Fibroblast of skin of right quadriceps (primary cell): ENCODE measurements at regions not wholly inside any gene's neighbourhood (a gene's known extent, or its start where the extent isn't known, plus 50 kb on each side); places are given as distances from the start of the nearest gene placed in this dataset.
A peak's percentile ranks its signal among the peaks of the same experiment; 100 is the strongest.
"Not testable (repeated sequence)": the region's sequence is repeated elsewhere in the genome, so short reads cannot be mapped to it uniquely, and the experiment has no call there.

Experiments used
- DNase-seq: peaks from one replicate; pipeline ENCODE4 v3.0.0-alpha.2; 2013

DNA sequence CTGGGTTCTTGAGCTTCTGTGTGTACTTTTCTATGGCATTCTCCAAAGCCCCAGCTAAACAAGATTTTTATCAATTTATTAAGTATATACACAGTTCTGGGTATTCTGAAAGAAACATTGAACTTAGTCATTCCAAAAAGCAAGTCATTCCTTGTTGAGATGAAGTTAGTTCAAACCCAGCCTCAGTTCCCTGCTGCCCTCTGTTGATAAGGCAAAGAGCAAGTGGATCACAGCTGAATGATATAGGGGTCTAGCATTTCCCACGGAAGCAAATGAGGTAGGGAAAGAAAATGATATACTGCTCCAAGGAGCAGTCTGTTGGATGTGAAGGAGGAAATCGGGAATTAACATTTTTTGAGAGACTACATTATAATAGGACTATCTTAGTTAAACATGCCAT lies 841.8 kb upstream of the TENM4 start:
- no peak for DNase-seq

DNA sequence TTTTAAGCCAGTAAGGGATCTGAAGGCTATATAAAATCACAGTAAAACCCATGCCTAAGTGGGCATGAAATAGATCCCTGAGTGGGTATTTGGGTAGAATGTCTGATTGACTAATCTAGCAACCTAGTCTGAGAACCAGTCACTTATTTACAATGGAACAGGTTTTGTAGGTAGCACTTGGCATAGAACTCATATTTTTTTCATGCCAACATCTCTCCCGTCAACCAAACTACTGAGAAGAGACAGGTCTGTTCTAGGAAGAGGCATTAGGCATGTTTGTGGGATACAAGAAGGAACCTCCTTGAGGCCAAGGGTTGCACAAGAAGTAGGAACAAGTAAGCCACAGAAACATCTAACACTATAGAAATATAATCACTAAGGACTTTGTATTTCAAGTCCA lies 840.4 kb upstream of the TENM4 start:
- no peak for DNase-seq

DNA sequence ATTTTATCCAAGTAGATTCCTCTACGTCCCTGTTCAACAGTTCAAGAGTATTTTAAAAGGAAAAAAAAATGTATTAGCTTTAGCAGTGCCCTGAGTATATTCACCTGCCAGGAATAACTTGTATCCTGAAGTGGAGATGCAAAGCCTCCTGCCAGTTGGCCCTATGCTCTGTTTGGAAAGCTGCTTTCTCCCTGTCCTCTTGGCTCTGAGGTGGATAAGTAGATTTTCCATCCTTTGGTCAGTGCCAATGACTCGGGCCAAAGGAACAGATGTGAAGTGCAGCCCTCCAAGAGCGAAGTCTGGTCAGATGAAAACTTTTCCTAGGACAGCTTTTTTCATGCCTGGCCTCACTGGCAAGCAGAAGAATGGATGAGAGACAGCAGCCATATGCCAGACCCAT lies 839.9 kb upstream of the TENM4 start:
- no peak for DNase-seq

DNA sequence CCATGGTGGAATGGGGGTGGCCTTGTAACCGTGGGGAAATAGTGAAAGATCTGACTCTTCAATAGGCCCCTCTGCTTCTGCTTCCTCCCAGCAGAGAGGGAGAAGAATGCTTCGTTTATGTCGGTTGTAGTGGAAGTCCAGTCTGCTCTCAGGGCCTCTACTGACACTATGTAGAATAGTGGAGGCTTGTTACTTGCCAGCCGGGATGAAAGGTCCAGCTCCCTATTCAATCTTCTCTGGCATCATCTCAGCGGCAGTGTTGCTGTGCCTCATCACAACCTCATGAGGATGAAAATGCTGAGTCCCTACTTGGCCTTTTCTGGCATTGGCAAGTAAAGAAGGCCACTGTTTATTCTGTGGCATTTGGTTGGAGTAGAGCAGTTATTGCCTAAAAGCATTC lies 820.9 kb upstream of the TENM4 start:
- no peak for DNase-seq

DNA sequence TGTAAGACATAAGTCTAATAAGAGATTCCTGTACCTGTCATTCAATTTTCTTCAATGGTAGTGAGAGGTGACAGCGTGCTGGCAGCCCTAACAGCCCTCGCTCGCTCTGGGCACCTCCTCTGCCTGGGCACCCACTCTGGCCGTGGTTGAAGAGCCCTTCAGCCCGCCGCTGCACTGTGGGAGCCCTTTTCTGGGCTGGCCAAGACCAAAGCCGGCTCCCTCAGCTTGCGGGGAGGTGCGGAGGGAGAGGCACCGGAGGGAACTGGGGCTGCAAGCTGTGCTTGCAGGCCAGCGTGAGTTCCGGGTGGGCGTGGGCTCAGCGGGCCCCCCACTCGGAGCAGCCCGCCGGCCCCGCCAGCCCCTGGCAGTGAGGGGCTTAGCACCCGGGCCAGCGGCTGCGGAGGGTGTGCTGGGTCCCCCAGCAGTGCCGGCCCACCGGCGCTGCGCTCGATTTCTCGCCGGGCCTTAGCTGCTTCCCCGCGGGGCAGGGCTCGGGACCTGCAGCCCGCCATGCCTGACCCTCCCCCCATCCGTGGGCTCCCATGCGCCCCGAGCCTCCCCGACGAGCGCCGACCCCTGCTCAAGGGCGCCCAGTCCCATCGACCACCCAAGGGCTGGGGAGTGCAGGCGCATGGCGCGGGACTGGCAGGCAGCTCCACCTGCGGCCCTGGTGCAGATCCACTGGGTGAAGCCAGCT lies 816.6 kb upstream of the TENM4 start:
- DNase-seq: not testable (repeated sequence)

DNA sequence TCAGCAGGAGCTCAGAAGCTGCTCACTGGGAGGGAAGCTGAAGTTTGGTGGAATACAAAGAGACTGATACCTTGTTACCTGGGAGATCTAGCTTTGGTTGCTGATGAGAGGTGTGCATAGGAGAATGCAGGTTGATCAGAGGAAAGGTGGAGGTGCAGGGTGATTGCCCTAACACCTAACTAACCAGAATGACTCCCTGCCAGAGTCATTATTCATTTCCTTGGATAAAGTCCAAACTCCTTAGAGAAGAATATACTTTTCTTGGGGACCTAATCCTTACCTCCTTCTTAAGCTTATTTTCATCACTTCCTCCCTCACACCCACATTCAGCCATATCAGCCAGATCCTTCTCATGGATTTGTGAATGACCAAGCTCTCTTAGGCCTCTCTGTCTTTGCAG lies 814.2 kb upstream of the TENM4 start:
- DNase-seq: no peak

DNA sequence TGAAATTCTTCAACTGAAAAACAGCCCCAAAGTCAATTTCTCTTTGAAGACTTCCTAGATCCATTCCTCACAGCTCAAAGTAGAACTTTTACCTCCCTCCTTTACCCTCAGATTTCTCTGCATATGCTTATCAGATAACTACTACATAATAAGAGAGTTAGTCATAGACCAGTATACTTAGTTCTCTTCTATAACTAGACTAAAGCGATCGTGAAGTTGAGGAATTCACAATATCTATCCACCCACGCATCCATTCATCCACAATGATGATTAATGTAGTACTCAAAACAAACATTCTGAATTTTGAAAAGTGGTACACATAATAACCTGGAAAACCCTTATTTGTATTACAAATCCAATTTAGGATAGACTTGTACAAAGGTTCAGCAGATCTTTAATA lies 800.9 kb upstream of the TENM4 start:
- no peak for DNase-seq

DNA sequence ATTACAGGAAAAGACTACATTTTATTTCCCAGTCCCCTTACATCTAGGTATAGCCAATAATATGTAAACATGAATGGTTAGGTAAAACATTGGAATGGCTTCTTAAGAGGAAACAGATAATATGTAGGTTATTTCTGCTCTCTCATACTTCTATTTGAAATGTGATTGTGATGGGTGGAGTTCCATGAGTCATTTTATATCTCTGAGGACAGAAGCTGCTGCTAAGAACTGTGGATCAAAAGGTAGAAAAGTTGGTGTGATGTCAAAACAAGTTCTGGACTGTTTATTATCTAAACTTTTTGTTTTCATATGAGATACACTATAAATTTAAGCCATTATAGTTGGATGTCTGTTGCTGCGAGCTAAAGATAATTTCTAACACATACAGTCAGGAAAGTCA lies 799.4 kb upstream of the TENM4 start:
- no peak for DNase-seq

DNA sequence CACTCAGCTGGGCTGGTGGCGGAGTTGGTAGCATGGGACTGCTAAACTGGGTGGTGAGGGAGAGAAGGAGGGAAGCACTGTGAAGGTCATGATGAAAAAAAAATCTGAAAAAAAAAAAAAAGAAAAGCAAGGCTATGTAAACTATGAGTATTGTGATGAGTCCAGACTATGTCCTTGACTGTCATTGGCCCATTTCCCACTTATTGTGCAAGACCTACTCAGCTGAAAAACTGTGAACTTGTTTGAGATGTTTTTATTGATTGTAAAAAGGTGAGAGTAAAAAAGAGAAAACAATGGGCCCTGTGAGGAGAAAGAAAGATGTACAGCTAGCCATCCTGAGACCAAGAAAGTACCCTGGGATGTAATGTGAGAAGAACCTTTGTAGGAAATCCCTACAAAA lies 798.4 kb upstream of the TENM4 start:
- DNase-seq: no peak

DNA sequence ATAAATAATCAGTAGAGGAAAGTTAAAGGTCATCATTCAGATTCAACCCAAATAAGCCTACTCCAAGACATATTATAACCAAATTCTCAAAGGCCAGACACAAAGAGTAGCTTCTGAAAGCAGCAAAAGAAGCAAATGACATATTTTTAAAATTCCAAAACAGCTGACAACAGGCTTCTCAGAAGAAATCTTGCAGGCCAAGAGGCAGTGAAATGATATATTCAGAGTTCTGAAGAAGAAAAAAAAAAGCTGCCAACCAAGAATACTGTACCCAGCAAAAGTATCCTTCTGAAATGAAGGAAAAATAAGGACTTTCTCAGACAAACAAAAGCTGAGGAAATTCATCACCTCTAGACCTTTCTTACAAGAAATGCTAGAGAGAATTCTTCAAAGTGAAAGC lies 787.1 kb upstream of the TENM4 start:
- DNase-seq: no peak

DNA sequence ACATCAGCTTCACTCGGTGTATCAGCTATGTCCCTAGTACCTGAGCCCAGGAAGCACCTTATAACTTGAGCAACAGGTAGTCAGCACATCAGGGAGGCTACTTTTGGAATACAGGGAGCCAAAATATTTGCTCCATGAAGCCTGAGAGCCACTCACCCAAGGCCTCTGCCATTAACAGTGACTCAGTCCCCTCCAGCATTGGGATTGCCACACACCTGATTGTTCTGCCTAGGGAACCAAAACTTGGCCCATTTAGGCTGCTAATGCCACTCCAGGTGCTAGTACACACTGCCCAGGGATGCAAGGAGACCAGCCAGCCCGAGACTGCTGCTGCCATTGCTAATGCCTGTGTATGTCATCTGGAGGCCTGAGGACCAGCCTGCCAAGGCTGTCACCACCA lies 773.6 kb upstream of the TENM4 start:
- no peak for DNase-seq

DNA sequence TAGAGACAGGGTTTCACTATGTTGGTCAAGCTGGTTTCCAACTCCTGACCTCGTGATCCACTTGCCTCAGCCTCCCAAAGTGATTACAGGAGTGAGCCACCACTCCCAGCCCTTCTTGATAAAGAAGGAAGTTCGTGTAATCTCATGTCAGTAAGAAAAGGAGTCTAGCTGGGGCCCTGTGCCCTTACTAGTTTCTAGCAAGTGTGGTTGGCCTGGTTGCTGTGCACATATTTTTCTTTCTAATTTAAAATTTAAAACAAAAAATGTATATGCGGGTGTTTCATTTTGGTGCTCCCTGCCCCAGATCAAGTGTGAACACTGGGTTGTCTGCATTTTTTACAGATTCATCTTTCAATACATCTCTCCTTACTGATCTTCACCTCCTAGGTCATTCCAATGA lies 770.8 kb upstream of the TENM4 start:
- DNase-seq: no peak

DNA sequence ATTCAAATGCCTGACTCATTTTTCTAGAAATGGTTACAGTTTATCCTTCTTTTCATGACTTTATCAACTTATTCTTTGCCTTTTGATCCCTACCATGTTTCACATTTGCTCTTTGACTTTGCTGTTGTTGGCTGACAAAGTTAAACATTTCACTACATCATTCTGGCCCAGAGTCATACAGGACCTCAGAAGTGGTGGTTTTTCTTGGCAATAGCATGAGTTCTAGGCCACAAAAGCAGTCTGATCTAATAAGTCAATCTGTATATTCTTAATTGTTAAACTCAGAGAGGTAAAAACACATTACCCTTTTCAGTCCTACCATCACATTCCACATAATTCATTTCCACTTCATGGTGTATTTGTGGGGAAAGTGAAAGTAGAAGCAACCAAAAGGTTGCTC lies 763.2 kb upstream of the TENM4 start:
- no peak for DNase-seq

DNA sequence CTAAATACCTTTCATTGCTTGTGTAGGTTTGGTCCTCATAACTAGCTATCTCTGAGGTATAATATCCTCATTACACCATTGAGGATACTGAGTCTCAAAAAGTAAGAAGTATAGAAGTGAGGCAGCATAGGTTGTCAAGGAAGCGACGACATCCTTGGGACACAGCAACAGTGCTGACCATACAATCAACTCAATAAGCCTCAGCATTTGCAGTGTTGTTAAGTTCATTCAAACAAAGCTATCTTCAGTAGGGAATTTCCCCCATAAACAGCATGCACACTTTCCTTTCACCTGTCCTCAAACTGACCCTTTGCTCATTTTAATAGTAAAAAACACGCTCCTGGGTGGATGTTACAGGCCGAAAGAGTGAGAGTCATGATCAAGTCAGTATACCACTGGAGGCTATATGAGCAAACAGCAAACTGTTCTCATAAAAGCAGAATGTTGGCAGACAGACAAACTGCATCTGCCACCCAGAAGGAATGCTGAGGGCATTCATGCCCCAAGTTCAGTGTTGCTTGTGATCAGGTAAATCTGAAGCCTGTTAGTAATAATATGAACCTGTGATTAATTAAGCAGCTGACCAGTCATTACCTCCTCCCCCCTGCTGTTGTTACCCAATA lies 756.2 kb upstream of the TENM4 start:
- no peak for DNase-seq

DNA sequence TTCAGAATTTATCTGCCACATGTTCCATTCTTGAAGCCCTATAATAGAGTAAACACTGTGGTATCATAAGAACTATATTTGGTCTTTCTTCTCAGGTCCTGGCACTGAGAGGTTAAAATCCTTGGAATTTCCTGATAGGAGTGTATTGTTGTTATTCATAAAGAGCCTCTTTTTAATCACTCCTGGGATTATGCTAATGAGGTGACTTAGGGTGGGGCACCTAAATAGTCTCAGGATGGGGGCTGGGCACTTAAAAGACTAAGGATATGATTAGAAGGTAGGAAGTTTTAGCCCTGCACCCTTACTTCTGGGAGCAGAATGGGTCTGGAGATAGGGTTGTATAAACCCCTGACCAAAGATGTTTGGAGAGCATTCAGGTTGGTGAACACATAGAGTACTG lies 755.2 kb upstream of the TENM4 start:
- DNase-seq: no peak

DNA sequence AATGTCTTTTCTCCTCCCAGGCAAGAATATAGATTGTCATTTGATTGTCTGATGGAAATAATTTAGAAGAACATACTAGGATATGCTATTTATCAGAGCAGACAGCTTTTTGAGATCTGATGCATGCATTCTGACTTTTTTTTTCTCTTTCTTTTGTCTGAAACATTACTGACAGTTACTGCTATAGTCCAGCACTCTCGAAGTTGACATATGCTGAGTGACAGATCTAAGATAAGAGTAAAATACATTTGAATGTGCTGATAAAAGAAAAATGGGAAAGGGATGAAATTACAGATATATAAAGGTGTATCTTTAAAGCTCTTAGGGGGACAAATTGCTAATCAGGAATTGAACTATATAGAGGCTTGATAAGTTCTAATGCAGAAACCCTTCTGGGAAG lies 753.8 kb upstream of the TENM4 start:
- no peak for DNase-seq

DNA sequence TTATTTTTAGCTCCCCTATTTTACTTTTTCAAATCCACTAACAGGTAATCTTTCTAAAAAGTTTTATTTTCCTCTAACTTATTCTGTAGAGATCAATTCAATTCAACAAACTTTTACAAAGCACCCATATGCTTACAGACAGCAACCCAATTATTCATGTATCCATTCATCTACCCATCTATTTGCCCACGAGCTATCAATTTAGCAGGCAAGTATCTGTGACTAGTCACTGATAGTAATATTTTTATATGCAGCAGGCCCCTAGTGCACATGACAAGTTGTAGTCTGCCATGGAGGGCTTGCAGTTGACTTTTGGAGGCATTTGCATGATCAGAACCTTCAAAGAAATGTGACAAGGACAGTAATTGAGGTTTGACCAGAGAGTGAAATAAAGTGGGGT lies 753.2 kb upstream of the TENM4 start:
- DNase-seq: no peak

DNA sequence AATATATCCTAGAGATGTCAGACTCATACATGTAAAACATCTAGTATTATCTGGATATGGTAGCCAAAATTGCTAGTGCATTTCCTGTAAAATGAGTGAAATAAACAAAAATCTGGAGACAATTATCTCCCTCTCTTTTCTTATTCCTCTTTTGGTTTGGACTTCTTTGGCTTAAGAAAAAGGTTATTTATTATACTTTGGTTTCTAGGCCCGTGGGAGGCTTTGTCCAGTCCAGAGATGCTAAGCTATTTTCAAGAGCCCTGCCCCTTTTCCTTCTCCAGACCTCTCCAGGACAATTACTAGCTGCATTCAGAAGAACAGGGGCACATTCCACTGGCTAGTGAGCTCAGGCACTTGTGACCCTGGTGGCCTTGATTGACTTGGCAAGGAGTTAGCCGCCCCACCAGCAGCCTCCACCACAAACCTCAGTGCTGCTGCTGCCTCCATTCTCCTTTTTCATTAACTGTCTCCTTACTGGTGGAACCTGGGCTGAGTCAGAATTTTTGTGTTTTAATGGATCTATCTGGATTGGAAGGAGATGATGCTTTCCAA lies 747.3 kb upstream of the TENM4 start:
- DNase-seq: peak; percentile 8

DNA sequence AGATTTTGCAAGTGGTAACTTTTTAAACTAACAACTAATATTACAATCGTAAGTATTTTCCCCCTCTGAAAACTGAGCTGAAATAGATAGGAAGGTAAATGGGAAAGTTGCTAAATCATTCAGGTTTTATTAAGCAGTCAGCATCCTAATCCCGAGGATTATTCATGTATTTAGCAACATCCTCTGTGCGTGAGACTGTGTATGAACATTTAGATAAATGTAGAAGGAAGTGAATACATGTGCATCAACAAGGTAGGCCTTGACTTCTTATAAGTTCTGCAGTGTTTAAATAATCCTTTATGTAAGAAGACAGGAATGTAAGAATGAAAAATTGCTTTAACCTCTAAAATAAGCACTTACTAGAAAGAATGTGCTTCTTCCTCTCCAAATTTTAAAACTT lies 745.9 kb upstream of the TENM4 start:
- DNase-seq: peak; percentile 48

DNA sequence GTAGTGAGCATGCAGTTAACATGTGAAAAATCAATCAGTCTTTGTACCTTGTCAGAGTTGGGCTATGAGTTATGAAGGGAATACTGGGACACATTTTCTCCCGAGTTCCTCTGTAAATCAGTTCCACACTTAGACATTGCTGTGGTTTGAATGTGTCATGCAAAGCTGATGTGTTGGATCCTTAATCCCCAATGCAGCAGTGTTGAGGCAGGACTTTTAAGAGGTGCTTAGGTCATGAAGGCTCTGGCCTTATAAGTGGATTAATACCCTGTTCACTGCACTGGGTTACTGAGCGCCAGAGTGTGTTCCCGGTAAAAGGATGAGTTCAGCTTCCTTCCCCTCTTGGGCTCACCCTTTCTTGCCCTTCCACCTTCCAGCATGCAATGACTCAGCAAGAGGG lies 742.1 kb upstream of the TENM4 start:
- peak; percentile 54 for DNase-seq

DNA sequence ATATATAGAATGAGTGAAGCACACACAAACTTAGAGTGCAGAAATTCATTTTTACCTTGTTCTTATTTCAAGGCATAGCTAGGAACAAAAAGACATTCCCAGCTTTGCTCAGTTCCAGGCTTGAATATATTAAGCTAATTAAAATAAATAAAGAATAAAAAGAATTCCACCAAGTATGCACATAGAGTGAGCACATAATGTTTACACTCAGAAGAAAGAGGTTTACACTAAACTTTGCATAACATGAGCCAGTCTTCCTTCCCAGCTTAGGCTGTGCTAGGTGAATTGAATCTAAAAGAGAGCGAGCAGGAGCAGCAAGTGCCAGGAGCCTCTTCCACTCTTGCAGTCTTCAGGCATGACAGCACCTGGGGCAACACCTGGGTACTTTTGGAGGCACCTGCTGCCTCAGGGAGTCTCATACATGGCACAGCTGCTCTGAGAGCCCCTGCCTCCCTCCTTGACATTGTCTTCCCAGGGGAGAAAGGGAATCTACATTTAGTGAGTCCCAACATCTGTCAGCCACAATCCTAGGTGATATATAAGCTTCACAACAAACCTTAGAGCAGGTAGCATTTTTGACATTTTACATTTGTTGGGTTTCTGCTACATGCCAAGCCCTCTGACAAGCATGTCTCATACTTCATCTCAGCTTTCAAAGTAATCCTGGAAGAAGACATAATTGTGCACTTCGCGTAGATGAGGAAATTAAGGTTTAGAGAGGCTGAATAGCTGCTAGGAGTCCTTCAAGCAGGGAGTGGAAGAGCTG lies 732.7 kb upstream of the TENM4 start:
- no peak for DNase-seq

DNA sequence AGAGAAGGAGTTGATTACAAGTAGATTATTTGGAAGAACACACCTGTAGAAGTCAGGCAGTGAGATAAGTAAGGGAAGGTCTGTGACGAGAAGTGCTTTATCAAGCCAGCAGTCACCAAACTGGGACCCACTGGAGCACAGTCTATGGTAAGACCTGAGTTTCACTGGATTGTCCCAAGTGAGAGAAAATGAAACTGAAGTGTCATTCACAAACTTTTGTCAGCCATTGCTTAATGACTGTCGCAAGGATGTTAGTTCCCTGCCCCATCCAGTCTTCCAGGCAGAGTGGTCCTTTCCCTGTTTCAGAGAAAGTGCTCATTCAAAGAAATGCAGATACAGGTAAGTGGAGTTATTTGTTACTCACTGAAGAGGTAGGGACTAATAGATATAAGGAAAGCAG lies 728.0 kb upstream of the TENM4 start:
- DNase-seq: no peak

DNA sequence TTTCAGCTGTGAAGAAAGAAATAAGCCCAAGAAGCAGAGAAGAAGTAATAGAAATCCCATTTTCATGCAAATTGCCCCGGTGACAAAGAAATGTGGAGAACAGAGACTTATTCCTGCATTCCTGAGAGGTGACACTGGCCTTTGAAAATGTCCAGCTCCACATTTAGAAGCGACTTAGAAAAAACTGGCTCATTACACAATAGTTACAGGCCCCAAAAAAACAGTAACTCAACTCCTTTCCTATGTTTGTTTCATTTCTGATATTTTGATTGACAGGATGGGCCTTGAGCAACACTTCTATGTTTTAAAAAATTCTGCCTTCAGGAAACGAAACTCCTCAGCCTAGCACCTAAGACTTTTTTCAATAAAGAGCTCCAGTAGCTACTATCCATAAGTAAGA lies 726.9 kb upstream of the TENM4 start:
- peak; percentile 42 for DNase-seq

DNA sequence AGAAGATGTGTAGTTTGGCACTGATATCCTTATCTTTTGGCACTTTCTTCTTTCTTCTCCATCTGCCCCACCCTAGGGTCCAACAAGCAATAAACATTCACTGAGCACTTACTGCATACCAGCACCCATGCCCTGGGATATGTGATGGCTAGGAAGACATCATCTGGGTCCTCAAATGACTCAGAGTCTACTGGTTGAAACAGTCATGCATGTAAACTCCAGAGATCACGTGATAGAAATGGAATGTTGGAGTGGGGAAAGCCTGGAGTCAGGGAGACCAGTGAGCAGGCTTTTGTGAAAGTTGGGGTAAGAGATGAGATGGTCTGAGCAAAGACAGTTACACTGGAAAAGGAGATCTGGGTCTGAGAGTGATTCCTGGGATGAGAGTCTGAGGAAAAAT lies 724.9 kb upstream of the TENM4 start:
- peak; percentile 53 for DNase-seq
